ENCODE measurements at regions not wholly inside any gene's neighbourhood (a gene's known extent, or its start where the extent isn't known, plus 50 kb on each side); places are given as distances from the start of the nearest gene placed in this dataset.

DNA sequence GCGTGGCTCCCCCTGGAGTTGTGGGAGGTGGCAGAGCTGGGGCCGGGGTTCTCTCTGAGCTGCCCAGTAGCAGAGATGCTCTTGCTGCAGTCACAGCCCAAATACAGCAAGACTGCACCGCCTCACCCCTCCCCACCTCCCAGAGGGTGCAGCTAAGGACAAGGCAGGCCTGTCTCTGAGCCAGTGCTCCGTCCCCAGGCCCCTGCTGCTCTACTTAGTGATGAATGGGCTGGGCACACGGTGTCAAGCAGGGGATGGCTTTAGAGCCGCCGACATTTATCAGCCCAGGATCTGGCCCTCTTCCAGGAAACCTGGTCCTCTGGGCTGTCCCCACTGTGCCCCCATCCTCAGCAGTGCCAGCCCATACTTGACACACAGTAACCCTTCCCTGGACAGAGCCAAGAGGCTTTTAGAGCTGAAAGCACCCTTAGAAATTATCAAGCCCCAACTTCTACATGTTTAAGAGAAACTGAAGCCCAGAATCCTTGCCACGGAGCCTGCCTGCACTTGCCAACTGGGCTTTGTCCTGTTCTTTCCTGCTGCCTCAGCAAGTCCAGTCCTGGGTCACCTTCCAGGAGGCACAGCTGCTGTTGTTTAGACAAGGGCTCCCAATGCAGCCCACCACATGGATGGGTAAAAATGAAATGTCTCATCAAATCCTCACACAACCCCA lies 137.1 kb upstream of the UNC5B start:
- TF ChIP-seq, protein P1, sequence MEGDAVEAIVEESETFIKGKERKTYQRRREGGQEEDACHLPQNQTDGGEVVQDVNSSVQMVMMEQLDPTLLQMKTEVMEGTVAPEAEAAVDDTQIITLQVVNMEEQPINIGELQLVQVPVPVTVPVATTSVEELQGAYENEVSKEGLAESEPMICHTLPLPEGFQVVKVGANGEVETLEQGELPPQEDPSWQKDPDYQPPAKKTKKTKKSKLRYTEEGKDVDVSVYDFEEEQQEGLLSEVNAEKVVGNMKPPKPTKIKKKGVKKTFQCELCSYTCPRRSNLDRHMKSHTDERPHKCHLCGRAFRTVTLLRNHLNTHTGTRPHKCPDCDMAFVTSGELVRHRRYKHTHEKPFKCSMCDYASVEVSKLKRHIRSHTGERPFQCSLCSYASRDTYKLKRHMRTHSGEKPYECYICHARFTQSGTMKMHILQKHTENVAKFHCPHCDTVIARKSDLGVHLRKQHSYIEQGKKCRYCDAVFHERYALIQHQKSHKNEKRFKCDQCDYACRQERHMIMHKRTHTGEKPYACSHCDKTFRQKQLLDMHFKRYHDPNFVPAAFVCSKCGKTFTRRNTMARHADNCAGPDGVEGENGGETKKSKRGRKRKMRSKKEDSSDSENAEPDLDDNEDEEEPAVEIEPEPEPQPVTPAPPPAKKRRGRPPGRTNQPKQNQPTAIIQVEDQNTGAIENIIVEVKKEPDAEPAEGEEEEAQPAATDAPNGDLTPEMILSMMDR (optimal IDR thresholded peaks at IDR 0.05 in 1 of 3, IDR thresholded peaks at IDR 0.05 in 1 of 3, conservative IDR thresholded peaks at IDR 0.05 in 1 of 3; ENCODE audit: extremely low read depth in 1 of 3, insufficient read depth in 2 of 3, low read length in 3 of 3) = no peak
- no peak for TF ChIP-seq EZH2 (IDR thresholded peaks at IDR 0.05; ENCODE audit: low read length)

Measured in keratinocyte (primary cell).